Osteocyte (in vitro differentiated cells): ENCODE measurements at regions not wholly inside any gene's neighbourhood (a gene's known extent, or its start where the extent isn't known, plus 50 kb on each side); places are given as distances from the start of the nearest gene placed in this dataset.

Source experiments
- DNase-seq: peaks from one replicate; pipeline ENCODE4 v3.0.0; 2021; ENCODE audit warnings: mixed read lengths; ENCODE audit not compliant: unreplicated experiment; ENCODE audit errors: extremely low spot score
- H3K27ac Mint-ChIP-seq: one replicate; pipeline ENCODE4 v1.8.0; 2021; ENCODE audit warnings: mild to moderate bottlenecking, mixed read lengths; ENCODE audit not compliant: unreplicated experiment
- H3K27me3 Mint-ChIP-seq: one replicate; pipeline ENCODE4 v1.8.0; 2021; ENCODE audit warnings: mixed read lengths; ENCODE audit not compliant: unreplicated experiment
- H3K36me3 Mint-ChIP-seq: one replicate; pipeline ENCODE4 v1.8.0; 2021; ENCODE audit warnings: mixed read lengths; ENCODE audit not compliant: unreplicated experiment
- H3K4me1 Mint-ChIP-seq: one replicate; pipeline ENCODE4 v1.8.0; 2021; ENCODE audit warnings: mixed read lengths; ENCODE audit not compliant: unreplicated experiment
- H3K4me3 Mint-ChIP-seq: one replicate; pipeline ENCODE4 v1.8.0; 2021; ENCODE audit warnings: mild to moderate bottlenecking, moderate library complexity, mixed read lengths; ENCODE audit not compliant: unreplicated experiment
- H3K9me3 Mint-ChIP-seq: one replicate; pipeline ENCODE4 v1.8.0; 2021; ENCODE audit warnings: mixed read lengths; ENCODE audit not compliant: unreplicated experiment
- TF ChIP-seq, protein P1 (sequence below): fragments of 200-600 bp; sonication (generic); IDR thresholded peaks from 2 replicates; pipeline ENCODE4 v1.5.0; 2021; ENCODE audit warnings: antibody characterized with exemption, mild to moderate bottlenecking, moderate library complexity

DNA sequence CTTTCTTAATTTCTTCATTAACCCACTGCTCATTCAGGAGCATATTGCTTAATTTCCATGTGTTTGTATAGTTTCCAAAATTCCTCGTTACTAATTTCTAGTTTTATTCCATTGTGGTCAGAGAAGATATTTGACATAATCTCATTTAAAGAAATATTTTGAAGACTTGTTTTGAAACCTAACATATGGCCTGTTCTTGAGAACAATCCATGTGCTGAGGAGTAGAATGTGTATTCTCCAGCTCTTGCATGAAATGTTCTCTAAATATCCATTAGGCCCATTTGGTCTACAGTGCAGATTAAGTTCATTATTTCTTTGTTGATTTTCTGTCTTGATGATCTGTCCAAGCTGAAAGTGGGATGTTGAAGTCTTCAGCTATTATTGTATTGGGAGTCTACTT, 251.7 kb downstream of the ALDH8A1 start:
- H3K27ac Mint-ChIP-seq = no peak overlapping the region
- TF ChIP-seq, protein P1, sequence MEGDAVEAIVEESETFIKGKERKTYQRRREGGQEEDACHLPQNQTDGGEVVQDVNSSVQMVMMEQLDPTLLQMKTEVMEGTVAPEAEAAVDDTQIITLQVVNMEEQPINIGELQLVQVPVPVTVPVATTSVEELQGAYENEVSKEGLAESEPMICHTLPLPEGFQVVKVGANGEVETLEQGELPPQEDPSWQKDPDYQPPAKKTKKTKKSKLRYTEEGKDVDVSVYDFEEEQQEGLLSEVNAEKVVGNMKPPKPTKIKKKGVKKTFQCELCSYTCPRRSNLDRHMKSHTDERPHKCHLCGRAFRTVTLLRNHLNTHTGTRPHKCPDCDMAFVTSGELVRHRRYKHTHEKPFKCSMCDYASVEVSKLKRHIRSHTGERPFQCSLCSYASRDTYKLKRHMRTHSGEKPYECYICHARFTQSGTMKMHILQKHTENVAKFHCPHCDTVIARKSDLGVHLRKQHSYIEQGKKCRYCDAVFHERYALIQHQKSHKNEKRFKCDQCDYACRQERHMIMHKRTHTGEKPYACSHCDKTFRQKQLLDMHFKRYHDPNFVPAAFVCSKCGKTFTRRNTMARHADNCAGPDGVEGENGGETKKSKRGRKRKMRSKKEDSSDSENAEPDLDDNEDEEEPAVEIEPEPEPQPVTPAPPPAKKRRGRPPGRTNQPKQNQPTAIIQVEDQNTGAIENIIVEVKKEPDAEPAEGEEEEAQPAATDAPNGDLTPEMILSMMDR = no peak
- no peaks in the 10 kb centered on the region for H3K9me3 Mint-ChIP-seq
- no peak for DNase-seq
- peaks cover 5% of the 10 kb centered on the region for H3K4me1 Mint-ChIP-seq
- H3K27me3 Mint-ChIP-seq = no peaks in the 10 kb centered on the region
- H3K4me3 Mint-ChIP-seq = no peak overlapping the region
- no peaks in the 10 kb centered on the region for H3K36me3 Mint-ChIP-seq

DNA sequence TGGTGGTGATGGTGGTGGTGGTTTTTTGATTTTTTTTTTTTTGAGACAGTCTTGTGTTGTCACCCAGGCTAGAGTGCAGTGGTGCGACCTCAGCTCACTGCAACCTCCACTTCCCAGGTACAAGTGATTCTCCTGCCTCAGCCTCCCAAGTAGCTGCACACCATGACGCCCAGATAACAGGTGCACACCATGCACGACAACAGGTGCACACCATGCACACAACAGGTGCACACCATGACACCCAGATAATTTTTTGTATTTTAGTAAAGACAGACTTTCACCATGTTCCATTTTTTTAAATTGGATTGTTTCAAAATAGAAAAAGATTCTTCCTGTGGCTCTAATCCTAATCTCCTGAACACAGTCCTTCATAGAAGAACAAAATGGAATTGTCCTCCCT, 257.9 kb downstream of the ALDH8A1 start:
- Mint-ChIP-seq H3K36me3 (no peaks in the 10 kb centered on the region), H3K9me3 (no peaks in the 10 kb centered on the region), H3K4me3 (no peak overlapping the region), H3K4me1 (peaks cover 35% of the 10 kb centered on the region), H3K27me3 (no peaks in the 10 kb centered on the region), H3K27ac (no peak overlapping the region)
- TF ChIP-seq, protein P1 = no peak
- DNase-seq = no peak

DNA sequence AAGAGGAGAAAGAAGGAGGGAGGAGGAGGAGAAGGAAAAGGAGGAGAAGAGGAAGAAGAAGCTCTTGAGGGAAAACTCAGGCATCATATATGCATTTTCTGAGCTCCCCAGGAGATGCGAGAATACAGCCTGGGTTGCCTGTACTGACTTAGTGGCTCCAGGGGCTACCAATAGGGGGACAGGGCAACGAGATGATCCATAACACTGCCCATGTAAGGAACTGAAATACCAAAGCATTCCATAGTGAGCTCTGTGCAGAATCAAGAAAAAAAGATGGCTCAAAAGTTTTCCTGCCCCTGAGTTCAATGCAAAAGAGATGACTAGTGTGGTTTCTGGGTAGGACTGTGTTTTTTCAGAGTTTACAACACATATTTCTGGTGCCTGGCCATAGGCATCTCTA, 258.7 kb downstream of the ALDH8A1 start:
- H3K27me3 Mint-ChIP-seq = no peaks in the 10 kb centered on the region
- no peaks in the 10 kb centered on the region for H3K36me3 Mint-ChIP-seq
- no peak overlapping the region for H3K4me3 Mint-ChIP-seq
- no peak overlapping the region for H3K27ac Mint-ChIP-seq
- no peaks in the 10 kb centered on the region for H3K9me3 Mint-ChIP-seq
- no peak for DNase-seq
- peaks cover 40% of the 10 kb centered on the region for H3K4me1 Mint-ChIP-seq
- TF ChIP-seq, protein P1 = no peak

DNA sequence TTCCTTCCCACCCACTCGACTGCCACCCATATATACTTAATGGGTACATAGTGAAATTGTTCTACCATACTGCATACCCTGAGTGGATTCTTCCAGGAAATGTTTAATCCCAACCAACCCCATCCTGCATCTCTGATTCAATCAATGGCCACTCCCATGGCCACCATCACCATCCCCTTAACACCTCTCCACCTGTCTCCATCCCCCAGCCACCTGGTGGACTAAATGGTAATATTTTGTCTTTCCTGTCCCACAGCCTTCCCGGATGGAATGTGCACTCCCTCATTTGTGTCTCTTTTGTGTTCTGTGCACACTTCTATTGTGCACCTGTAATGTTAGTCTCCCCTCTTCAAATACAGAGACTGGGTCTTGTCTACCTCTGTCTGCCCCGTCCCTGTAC, 259.9 kb downstream of the ALDH8A1 start:
- TF ChIP-seq, protein P1 = no peak
- no peaks in the 10 kb centered on the region for H3K36me3 Mint-ChIP-seq

DNA sequence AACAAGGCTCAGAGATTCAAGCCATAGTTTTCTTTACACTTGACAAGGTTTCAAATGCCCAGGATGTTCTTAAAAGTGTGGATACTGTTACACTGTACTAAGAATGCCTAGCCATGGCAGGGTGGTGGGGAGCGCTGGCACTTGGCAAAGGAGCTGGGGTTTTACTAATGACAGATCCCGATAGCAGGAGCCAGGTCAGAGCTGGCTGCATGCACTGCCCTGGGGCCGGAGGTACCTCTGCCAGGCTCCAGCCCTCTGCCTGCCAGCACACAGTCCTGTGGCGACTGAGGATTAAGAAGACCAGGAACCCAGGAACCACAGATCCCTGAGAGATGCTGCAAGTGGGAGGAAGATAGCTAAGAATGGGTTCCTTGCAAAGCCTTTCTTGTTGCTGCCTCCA, 260.3 kb downstream of the ALDH8A1 start:
- Mint-ChIP-seq H3K27me3 (no peaks in the 10 kb centered on the region), H3K27ac (no peak overlapping the region), H3K9me3 (no peaks in the 10 kb centered on the region), H3K4me3 (no peak overlapping the region), H3K36me3 (no peaks in the 10 kb centered on the region), H3K4me1 (peaks cover 50% of the 10 kb centered on the region)
- TF ChIP-seq, protein P1 = no peak
- no peak for DNase-seq

More for the DNA sequence above, 259.9 kb downstream of the ALDH8A1 start:
- H3K4me1 Mint-ChIP-seq = peaks cover 47% of the 10 kb centered on the region
- no peaks in the 10 kb centered on the region for H3K9me3 Mint-ChIP-seq
- H3K27me3 Mint-ChIP-seq = no peaks in the 10 kb centered on the region
- no peak overlapping the region for H3K27ac Mint-ChIP-seq
- no peak for DNase-seq
- no peak overlapping the region for H3K4me3 Mint-ChIP-seq
